ENCODE measurements at regions not wholly inside any gene's neighbourhood (a gene's known extent, or its start where the extent isn't known, plus 50 kb on each side); places are given as distances from the start of the nearest gene placed in this dataset.

DNA sequence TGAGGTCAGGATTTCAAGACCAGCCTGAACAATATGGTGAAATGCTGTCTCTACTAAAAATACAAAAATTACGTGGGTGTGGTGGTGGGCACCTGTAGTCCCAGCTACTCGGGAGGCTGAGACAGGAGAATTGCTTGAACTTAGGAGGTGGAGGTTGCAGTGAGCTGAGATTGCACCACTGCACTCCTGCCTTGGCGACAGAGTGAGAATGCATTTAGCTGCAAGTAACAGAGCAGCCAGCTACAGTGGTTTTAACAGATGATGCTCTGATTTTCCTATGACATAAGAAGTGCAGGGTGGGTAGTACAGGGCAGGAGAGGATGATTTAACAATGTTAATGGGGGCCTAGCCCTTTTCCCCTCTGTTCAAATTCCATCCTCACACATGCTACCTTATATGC, 267.9 kb downstream of the RPLP1 start:
- Histone ChIP-seq H3K36me3 (ENCODE audit: insufficient read depth, low read length) (no peaks in the 10 kb centered on the region), H3K79me2 (ENCODE audit: low read length) (no peaks in the 10 kb centered on the region), H3K9me3 (ENCODE audit: low read length) (no peaks in the 10 kb centered on the region), H3K9ac (ENCODE audit: low read length) (no peak overlapping the region), H3K4me2 (ENCODE audit: low read depth, low read length, poor library complexity, severe bottlenecking) (no peak overlapping the region), H3K9me2 (replicated peaks; ENCODE audit: insufficient read depth, low read length) (no peaks in the 10 kb centered on the region), H2AFZ (ENCODE audit: low read length) (no peak overlapping the region), H3K27me3 (ENCODE audit: low read length) (no peaks in the 10 kb centered on the region), H3K27ac (ENCODE audit: low read length) (no peak overlapping the region), H4K20me1 (ENCODE audit: insufficient read depth, low read depth, low read length) (no peaks in the 10 kb centered on the region), H3K4me3 (ENCODE audit: low read length) (no peak overlapping the region), H3K4me1 (ENCODE audit: low read length) (peaks cover 12% of the 10 kb centered on the region)
- DNase-seq: no peak

DNA sequence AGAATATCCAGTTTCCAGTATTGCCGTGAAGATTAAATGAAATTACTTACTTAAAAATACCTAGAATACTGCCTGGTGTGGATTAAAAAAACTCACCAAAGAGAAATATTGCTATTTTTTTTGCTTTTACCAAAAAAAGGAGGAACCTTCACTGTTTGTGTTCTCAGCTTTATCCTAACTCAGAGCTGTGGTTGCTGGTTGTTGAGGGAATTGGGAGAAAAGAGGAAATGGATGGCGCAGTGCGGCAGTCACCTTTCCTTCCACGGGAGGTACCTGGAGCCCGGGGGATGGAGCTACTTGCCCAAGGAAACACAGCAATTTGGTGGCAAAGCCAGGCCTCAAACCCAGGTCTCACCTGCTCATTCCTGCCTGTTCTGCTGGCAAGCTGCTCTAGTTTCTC, 270.3 kb downstream of the RPLP1 start:
- no peak for DNase-seq
- Histone ChIP-seq H3K9me2 (replicated peaks; ENCODE audit: insufficient read depth, low read length) (no peaks in the 10 kb centered on the region), H2AFZ (ENCODE audit: low read length) (no peak overlapping the region), H3K36me3 (ENCODE audit: insufficient read depth, low read length) (no peaks in the 10 kb centered on the region), H3K79me2 (ENCODE audit: low read length) (no peaks in the 10 kb centered on the region), H4K20me1 (ENCODE audit: insufficient read depth, low read depth, low read length) (no peaks in the 10 kb centered on the region; the same call in 1 of the 2 replicates), H3K27ac (ENCODE audit: low read length) (no peak overlapping the region), H3K27me3 (ENCODE audit: low read length) (no peaks in the 10 kb centered on the region), H3K4me1 (ENCODE audit: low read length) (peaks cover 26% of the 10 kb centered on the region), H3K9me3 (ENCODE audit: low read length) (no peaks in the 10 kb centered on the region), H3K4me3 (ENCODE audit: low read length) (no peak overlapping the region), H3K4me2 (ENCODE audit: low read depth, low read length, poor library complexity, severe bottlenecking) (no peak overlapping the region), H3K9ac (ENCODE audit: low read length) (no peak overlapping the region)

DNA sequence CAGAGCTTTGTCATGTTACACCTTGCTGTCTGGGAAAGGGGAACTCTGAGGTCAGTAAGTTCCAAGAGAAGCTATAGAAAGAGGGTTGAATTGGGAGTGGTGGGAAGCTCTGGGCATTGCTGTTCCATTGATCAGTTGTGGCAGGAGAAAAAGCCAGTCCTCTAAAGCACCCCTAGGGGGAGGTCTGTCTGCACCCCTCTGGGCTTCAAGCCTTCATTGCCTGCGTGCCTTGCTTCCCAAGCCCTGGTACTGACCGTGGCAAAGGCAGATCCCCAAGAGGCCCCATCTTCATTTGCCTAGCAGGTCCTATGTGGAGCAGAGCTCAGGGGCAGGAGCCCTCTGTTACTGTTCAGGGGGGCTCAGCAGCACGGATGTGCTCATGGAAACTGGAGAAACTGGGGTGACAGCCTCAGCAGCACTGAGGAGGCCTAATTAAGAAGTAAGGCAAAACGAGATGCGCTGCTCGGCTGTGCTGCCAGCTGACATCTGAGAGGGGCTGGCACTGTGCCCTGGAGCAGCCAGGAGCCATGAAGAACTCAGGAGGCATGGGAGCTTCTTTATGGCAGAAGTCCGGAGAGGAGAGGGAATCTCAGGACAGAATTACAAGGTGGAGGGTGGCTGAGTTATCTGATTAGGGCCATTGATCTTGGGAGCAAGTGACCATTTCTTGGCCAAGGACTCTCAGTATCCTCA, 270.9 kb downstream of the RPLP1 start:
- Histone ChIP-seq H3K4me1 (ENCODE audit: low read length) (peaks cover 26% of the 10 kb centered on the region), H3K79me2 (ENCODE audit: low read length) (no peaks in the 10 kb centered on the region), H3K36me3 (ENCODE audit: insufficient read depth, low read length) (no peaks in the 10 kb centered on the region), H3K9me2 (replicated peaks; ENCODE audit: insufficient read depth, low read length) (no peaks in the 10 kb centered on the region), H3K9me3 (ENCODE audit: low read length) (no peaks in the 10 kb centered on the region), H2AFZ (ENCODE audit: low read length) (no peak overlapping the region), H4K20me1 (ENCODE audit: insufficient read depth, low read depth, low read length) (no peaks in the 10 kb centered on the region; the same call in 1 of the 2 replicates), H3K4me3 (ENCODE audit: low read length) (no peak overlapping the region), H3K27me3 (ENCODE audit: low read length) (no peaks in the 10 kb centered on the region), H3K27ac (ENCODE audit: low read length) (no peak overlapping the region), H3K9ac (ENCODE audit: low read length) (no peak overlapping the region), H3K4me2 (ENCODE audit: low read depth, low read length, poor library complexity, severe bottlenecking) (no peak overlapping the region)
- DNase-seq: peak; percentile 59

DNA sequence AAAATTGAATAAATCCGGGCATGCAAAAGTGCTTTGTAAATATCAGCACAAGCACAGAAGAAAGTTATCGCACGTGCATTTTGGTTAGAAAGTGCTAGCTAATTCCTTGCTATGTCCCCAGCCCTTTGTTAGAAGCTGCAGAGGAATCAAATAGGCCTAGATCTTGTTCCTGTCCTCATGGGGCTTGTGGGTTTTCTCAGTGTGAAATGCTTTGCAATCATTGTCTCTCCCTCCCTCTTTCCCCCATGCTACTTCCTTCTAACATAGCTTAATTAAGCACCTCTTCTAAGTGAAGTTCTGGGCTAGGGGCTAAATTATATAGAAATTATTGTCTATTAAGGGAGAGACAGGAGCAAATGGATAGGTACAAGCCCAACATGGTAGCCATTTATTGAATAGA, 271.7 kb downstream of the RPLP1 start:
- H2AFZ ChIP-seq (ENCODE audit: low read length): no peak overlapping the region
- H3K9me3 ChIP-seq (ENCODE audit: low read length): no peaks in the 10 kb centered on the region
- no peak overlapping the region for H3K4me3 ChIP-seq (ENCODE audit: low read length)
- no peaks in the 10 kb centered on the region for H3K79me2 ChIP-seq (ENCODE audit: low read length)
- DNase-seq: no peak
- H3K27me3 ChIP-seq (ENCODE audit: low read length): no peaks in the 10 kb centered on the region
- no peak overlapping the region for H3K27ac ChIP-seq (ENCODE audit: low read length)
- no peak overlapping the region for H3K9ac ChIP-seq (ENCODE audit: low read length)
- peaks cover 26% of the 10 kb centered on the region for H3K4me1 ChIP-seq (ENCODE audit: low read length)
- no peak overlapping the region for H3K4me2 ChIP-seq (ENCODE audit: low read depth, low read length, poor library complexity, severe bottlenecking)
- H3K36me3 ChIP-seq (ENCODE audit: insufficient read depth, low read length): no peaks in the 10 kb centered on the region
- no peaks in the 10 kb centered on the region; the same call in 1 of the 2 replicates for H4K20me1 ChIP-seq (ENCODE audit: insufficient read depth, low read depth, low read length)
- no peaks in the 10 kb centered on the region for H3K9me2 ChIP-seq (replicated peaks; ENCODE audit: insufficient read depth, low read length)

DNA sequence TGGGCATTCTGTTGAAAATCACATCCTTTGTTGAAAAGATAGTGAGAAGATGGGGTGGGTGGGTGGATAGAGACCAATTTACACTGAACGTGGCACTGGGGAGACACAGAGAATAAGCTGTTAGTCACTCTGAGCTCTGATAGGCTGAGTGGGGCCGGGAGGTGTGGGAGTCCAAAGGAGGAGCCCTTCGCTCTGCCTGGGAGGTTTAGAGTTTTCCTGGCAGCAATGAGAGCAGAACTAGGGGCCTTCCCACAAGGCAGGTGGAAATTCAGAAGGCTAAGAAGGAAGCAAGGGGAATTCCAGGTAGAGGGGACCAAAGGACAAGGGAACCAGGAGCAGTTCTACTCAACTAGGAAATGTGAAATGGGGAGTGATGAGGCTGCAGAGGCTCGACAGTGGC, 272.7 kb downstream of the RPLP1 start:
- no peaks in the 10 kb centered on the region for H3K9me2 ChIP-seq (replicated peaks; ENCODE audit: insufficient read depth, low read length)
- no peak overlapping the region for H3K4me3 ChIP-seq (ENCODE audit: low read length)
- H3K9ac ChIP-seq (ENCODE audit: low read length): no peak overlapping the region
- no peaks in the 10 kb centered on the region; the same call in 1 of the 2 replicates for H4K20me1 ChIP-seq (ENCODE audit: insufficient read depth, low read depth, low read length)
- no peak overlapping the region for H2AFZ ChIP-seq (ENCODE audit: low read length)
- no peaks in the 10 kb centered on the region for H3K36me3 ChIP-seq (ENCODE audit: insufficient read depth, low read length)
- H3K27me3 ChIP-seq (ENCODE audit: low read length): no peaks in the 10 kb centered on the region
- H3K9me3 ChIP-seq (ENCODE audit: low read length): no peaks in the 10 kb centered on the region
- H3K4me1 ChIP-seq (ENCODE audit: low read length): peaks cover 27% of the 10 kb centered on the region
- no peak overlapping the region for H3K27ac ChIP-seq (ENCODE audit: low read length)
- H3K4me2 ChIP-seq (ENCODE audit: low read depth, low read length, poor library complexity, severe bottlenecking): no peak overlapping the region
- no peak for DNase-seq
- H3K79me2 ChIP-seq (ENCODE audit: low read length): no peaks in the 10 kb centered on the region

DNA sequence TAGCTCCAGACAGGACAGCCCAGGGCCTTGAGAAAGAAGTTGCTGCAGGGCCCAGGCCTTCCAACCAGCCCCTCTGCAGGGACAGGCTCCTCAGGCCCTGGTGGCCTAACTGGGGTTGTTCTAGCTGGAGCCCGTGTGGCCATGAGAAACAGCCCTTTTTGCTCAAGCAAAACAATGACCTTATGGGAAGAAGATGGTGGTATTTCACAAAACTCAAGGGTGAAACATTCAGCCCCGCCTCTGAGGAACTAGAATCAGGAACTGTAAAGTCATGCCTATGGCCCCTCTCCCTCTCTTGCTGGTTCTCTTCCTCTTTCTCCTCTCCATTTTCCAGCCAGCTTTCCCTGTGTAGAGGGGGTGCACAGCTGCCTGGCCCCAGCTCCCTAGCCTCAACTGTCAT, 273.3 kb downstream of the RPLP1 start:
- Histone ChIP-seq H3K27me3 (ENCODE audit: low read length) (no peaks in the 10 kb centered on the region), H3K4me2 (ENCODE audit: low read depth, low read length, poor library complexity, severe bottlenecking) (no peak overlapping the region), H3K79me2 (ENCODE audit: low read length) (no peaks in the 10 kb centered on the region), H3K9ac (ENCODE audit: low read length) (no peak overlapping the region), H2AFZ (ENCODE audit: low read length) (no peak overlapping the region), H3K9me3 (ENCODE audit: low read length) (no peaks in the 10 kb centered on the region), H3K4me1 (ENCODE audit: low read length) (peaks cover 30% of the 10 kb centered on the region), H4K20me1 (ENCODE audit: insufficient read depth, low read depth, low read length) (no peaks in the 10 kb centered on the region; the same call in 1 of the 2 replicates), H3K4me3 (ENCODE audit: low read length) (no peak overlapping the region), H3K36me3 (ENCODE audit: insufficient read depth, low read length) (no peaks in the 10 kb centered on the region), H3K27ac (ENCODE audit: low read length) (no peak overlapping the region), H3K9me2 (replicated peaks; ENCODE audit: insufficient read depth, low read length) (no peaks in the 10 kb centered on the region)
- no peak for DNase-seq

DNA sequence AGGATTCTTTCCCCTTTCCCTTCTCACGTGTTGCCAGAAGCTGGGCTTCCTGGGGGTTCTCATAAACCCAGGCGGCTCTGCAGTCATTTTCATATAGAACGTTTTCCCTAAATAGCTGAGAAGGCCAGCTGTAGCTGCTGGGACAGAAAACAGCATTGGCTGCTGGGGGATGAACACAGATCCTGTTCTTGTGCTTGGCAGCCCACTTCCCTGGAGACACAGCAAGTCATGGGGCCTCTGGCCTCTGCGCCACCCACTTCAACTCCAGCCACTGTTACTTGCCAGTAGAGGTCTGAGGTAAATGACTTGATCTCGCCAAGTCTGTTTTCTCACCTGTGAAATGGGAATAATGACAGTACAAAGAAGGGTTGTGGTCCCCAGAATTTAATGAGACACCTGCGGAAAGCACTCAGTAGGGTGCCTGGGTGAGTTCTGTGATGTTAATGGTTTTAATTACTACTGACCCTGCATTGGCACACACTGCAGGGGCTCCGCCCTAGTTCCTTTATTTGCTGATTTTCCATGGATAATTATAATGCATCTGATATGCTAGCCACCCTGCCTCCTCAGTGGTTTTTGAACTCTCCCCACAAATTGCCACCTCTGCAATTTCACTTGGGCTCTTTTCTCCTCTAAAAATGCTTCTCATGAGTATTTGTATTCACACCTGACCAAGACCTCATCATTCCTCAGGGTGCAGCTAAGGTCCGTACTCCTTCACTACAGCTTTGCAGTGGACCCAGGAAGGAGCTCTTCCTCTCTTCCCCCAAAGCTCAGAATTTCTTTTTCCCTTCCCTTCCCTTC, 274.7 kb downstream of the RPLP1 start:
- Histone ChIP-seq H4K20me1 (ENCODE audit: insufficient read depth, low read depth, low read length) (no peaks in the 10 kb centered on the region; the same call in 1 of the 2 replicates), H3K36me3 (ENCODE audit: insufficient read depth, low read length) (no peaks in the 10 kb centered on the region), H3K27ac (ENCODE audit: low read length) (no peak overlapping the region), H3K27me3 (ENCODE audit: low read length) (no peaks in the 10 kb centered on the region), H3K9ac (ENCODE audit: low read length) (no peak overlapping the region), H2AFZ (ENCODE audit: low read length) (no peak overlapping the region), H3K4me1 (ENCODE audit: low read length) (peaks cover 30% of the 10 kb centered on the region), H3K9me3 (ENCODE audit: low read length) (no peaks in the 10 kb centered on the region), H3K79me2 (ENCODE audit: low read length) (no peaks in the 10 kb centered on the region), H3K9me2 (replicated peaks; ENCODE audit: insufficient read depth, low read length) (no peaks in the 10 kb centered on the region), H3K4me3 (ENCODE audit: low read length) (no peak overlapping the region), H3K4me2 (ENCODE audit: low read depth, low read length, poor library complexity, severe bottlenecking) (no peak overlapping the region)
- no peak for DNase-seq

DNA sequence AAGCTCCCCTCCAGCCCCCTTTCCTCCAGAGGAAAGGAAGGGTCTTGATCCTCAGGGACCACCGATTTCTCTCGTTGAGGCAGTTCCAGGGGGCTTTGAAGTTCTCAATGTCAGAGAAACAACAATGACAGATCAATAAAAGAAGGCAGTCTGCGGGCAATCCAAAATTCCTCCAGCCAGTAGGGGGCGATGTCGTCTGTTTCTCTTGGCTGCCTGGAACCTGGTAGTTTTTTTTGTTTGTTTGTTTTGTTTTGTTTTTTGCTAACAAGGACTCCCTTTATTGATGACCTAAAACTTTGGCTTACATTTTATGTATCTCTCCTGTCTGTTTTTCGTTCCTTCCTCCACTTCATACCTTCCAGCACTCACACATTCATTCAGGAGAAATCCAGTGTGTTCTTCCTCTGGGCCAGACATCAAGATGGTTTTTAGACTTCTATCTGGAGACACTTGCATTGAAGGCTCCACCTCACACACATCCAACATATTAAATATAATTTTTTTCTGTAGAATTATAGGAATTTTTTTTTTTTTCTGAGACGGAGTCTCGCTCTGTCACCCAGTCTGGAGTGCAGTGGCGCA, 276.6 kb downstream of the RPLP1 start:
- Histone ChIP-seq H3K4me3 (ENCODE audit: low read length) (no peak overlapping the region), H3K9ac (ENCODE audit: low read length) (no peak overlapping the region), H3K4me2 (ENCODE audit: low read depth, low read length, poor library complexity, severe bottlenecking) (no peak overlapping the region), H4K20me1 (ENCODE audit: insufficient read depth, low read depth, low read length) (no peaks in the 10 kb centered on the region; the same call in 1 of the 2 replicates), H2AFZ (ENCODE audit: low read length) (no peak overlapping the region), H3K4me1 (ENCODE audit: low read length) (peaks cover 22% of the 10 kb centered on the region), H3K27ac (ENCODE audit: low read length) (no peak overlapping the region), H3K36me3 (ENCODE audit: insufficient read depth, low read length) (no peaks in the 10 kb centered on the region), H3K27me3 (ENCODE audit: low read length) (no peaks in the 10 kb centered on the region), H3K79me2 (ENCODE audit: low read length) (no peaks in the 10 kb centered on the region), H3K9me2 (replicated peaks; ENCODE audit: insufficient read depth, low read length) (no peaks in the 10 kb centered on the region), H3K9me3 (ENCODE audit: low read length) (no peaks in the 10 kb centered on the region)
- peak; percentile 81 for DNase-seq

Measured in Karpas-422 (cell line).